ENCODE measurements at regions not wholly inside any gene's neighbourhood (a gene's known extent, or its start where the extent isn't known, plus 50 kb on each side); places are given as distances from the start of the nearest gene placed in this dataset.

DNA sequence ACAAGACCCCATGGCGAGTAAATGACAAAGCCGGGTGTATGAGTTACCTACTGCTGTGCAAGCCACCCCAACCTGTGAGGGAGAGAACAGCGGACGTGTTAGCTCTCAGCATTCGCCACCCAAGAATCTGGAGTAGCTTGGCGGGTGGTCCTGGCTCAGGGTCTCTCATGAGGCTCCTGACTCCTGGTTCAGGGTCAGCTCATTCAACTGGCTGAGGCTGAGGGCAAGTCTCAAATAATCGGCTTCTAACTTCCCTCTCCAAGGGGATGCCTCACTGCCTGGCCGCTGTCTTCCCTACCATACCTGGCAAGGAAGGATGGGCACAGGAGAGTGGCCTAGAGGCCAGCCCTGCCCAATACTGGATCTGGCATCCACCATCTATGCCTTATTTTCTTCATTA is 94.2 kb downstream of the HTR5A start:
- TF ChIP-seq EZH2 (IDR thresholded peaks at IDR 0.05; ENCODE audit: borderline replicate concordance) (no peak), EZH2phosphoT487 (IDR thresholded peaks at IDR 0.05; ENCODE audit: low read depth, severe bottlenecking, unreplicated experiment) (no peak)
- TF ChIP-seq, protein P1, sequence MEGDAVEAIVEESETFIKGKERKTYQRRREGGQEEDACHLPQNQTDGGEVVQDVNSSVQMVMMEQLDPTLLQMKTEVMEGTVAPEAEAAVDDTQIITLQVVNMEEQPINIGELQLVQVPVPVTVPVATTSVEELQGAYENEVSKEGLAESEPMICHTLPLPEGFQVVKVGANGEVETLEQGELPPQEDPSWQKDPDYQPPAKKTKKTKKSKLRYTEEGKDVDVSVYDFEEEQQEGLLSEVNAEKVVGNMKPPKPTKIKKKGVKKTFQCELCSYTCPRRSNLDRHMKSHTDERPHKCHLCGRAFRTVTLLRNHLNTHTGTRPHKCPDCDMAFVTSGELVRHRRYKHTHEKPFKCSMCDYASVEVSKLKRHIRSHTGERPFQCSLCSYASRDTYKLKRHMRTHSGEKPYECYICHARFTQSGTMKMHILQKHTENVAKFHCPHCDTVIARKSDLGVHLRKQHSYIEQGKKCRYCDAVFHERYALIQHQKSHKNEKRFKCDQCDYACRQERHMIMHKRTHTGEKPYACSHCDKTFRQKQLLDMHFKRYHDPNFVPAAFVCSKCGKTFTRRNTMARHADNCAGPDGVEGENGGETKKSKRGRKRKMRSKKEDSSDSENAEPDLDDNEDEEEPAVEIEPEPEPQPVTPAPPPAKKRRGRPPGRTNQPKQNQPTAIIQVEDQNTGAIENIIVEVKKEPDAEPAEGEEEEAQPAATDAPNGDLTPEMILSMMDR (IDR thresholded peaks at IDR 0.05; ENCODE audit: poor library complexity) = no peak
- no peak for DNase-seq (ENCODE audit: low spot score)
- 88% methylated on average over 8 of the region's 8 CpGs for WGBS (ENCODE audit: low lambda C conversion rate, missing lambda C conversion rate)
- Histone ChIP-seq H4K20me1 (ENCODE audit: insufficient read depth, poor library complexity, severe bottlenecking) (no peaks in the 10 kb centered on the region), H3K9me3 (ENCODE audit: low read depth) (no peaks in the 10 kb centered on the region), H3K27ac (no peak overlapping the region), H3K4me3 (no peak overlapping the region), H3K36me3 (replicated peaks; ENCODE audit: insufficient read depth, low read depth) (no peaks in the 10 kb centered on the region), H3K27me3 (no peaks in the 10 kb centered on the region), H3K79me2 (no peaks in the 10 kb centered on the region), H3K9me2 (replicated peaks; ENCODE audit: insufficient read depth) (no peaks in the 10 kb centered on the region), H2AFZ (no peak overlapping the region), H3K4me1 (ENCODE audit: insufficient read depth) (no peaks in the 10 kb centered on the region), H3K4me2 (no peak overlapping the region)

DNA sequence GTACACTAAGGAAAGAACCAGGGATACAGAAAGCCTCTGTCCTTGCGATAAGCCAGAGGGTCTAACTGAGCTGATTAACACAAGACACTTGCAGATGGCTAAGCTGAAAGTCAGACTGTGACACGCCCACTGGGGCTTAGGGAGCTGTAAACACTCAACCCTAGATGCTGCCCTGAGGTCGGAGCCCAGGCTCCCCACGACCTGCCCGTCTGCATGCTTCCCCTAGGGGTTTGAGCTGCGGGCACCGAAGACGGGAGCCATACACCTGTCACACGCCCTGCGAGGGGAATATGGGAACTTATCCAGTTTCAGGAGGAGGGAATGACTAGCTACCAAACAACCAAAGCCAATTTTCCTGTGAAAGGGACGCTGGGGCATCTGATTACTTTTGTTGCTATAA is 96.0 kb downstream of the HTR5A start:
- no peaks in the 10 kb centered on the region for H3K9me3 ChIP-seq (ENCODE audit: low read depth)
- no peak for TF ChIP-seq EZH2phosphoT487 (IDR thresholded peaks at IDR 0.05; ENCODE audit: low read depth, severe bottlenecking, unreplicated experiment)
- TF ChIP-seq, protein P1 (IDR thresholded peaks at IDR 0.05; ENCODE audit: poor library complexity) = no peak
- WGBS (ENCODE audit: low lambda C conversion rate, missing lambda C conversion rate) = 66% methylated on average over 11 of the region's 11 CpGs
- H3K9me2 ChIP-seq (replicated peaks; ENCODE audit: insufficient read depth) = no peaks in the 10 kb centered on the region
- no peaks in the 10 kb centered on the region for H4K20me1 ChIP-seq (ENCODE audit: insufficient read depth, poor library complexity, severe bottlenecking)
- no peak overlapping the region for H3K4me2 ChIP-seq
- no peaks in the 10 kb centered on the region for H3K36me3 ChIP-seq (replicated peaks; ENCODE audit: insufficient read depth, low read depth)
- H3K79me2 ChIP-seq = no peaks in the 10 kb centered on the region
- H3K27me3 ChIP-seq = no peaks in the 10 kb centered on the region
- H3K27ac ChIP-seq = peak overlapping the region; percentile 68
- no peak for DNase-seq (ENCODE audit: low spot score)
- H2AFZ ChIP-seq = no peak overlapping the region
- no peaks in the 10 kb centered on the region for H3K4me1 ChIP-seq (ENCODE audit: insufficient read depth)
- no peak overlapping the region for H3K4me3 ChIP-seq

DNA sequence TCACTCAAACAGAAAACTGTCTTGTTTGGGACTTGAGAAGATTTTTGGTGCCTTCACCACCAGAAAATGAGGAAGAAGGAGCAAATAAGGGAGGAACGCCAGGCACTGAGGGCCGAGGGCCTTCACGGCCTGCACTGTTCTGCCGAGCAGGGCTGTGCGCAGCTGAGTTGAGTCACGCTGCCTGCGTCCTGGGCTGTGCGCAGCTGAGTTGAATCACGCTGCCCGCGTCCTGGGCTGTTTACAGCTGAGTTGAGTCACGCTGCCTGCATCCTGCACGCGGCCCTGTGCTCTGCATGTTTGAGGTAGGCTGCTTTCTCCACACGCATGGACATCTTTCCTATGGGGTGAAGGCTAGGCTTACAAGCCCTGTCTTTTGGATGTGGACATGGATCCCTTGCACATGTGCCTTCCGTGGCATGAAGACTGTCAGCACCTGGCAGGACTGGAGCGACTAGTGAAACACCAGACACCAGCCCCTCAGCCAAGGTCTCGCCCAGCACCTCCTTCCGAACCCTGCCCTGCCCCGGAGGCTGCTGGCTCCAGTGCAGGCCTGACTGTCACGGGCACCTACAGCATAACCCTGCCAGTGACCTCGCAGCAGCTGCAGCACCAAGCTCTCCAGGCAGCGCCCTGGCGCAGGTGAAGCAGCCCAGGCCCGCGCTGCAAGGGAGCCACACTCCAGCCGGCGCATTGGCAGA is 96.7 kb downstream of the HTR5A start:
- no peaks in the 10 kb centered on the region for H3K9me2 ChIP-seq (replicated peaks; ENCODE audit: insufficient read depth)
- peak overlapping the region; percentile 68 for H3K27ac ChIP-seq
- no peaks in the 10 kb centered on the region for H4K20me1 ChIP-seq (ENCODE audit: insufficient read depth, poor library complexity, severe bottlenecking)
- H3K79me2 ChIP-seq = no peaks in the 10 kb centered on the region
- H3K36me3 ChIP-seq (replicated peaks; ENCODE audit: insufficient read depth, low read depth) = no peaks in the 10 kb centered on the region
- H3K4me3 ChIP-seq = no peak overlapping the region
- TF ChIP-seq EZH2 (IDR thresholded peaks at IDR 0.05; ENCODE audit: borderline replicate concordance) = no peak
- TF ChIP-seq, protein P1 (IDR thresholded peaks at IDR 0.05; ENCODE audit: poor library complexity) = no peak
- H3K9me3 ChIP-seq (ENCODE audit: low read depth) = no peaks in the 10 kb centered on the region
- DNase-seq (ENCODE audit: low spot score) = peak; percentile 80
- no peaks in the 10 kb centered on the region for H3K4me1 ChIP-seq (ENCODE audit: insufficient read depth)
- no peak overlapping the region for H2AFZ ChIP-seq
- H3K27me3 ChIP-seq = no peaks in the 10 kb centered on the region
- WGBS (ENCODE audit: low lambda C conversion rate, missing lambda C conversion rate) = 79% methylated on average over 28 of the region's 28 CpGs
- no peak overlapping the region for H3K4me2 ChIP-seq

Measured in hepatocyte (in vitro differentiated cells).